ENCODE measurements at regions not wholly inside any gene's neighbourhood (a gene's known extent, or its start where the extent isn't known, plus 50 kb on each side); places are given as distances from the start of the nearest gene placed in this dataset.
"Not testable (repeated sequence)": the region's sequence is repeated elsewhere in the genome, so short reads cannot be mapped to it uniquely, and the experiment has no call there.

- no peak for DNase-seq (ENCODE audit: low read depth in 3 of 3, low spot score in 2 of 3)
Measured at GRCh38 chr12:73632661-73633060, 905.0 kb upstream of the ATXN7L3B start.

- DNase-seq (ENCODE audit: low read depth in 3 of 3, low spot score in 2 of 3): not testable (repeated sequence)
Measured at GRCh38 chr12:73639397-73639796, 898.2 kb upstream of the ATXN7L3B start.

- DNase-seq (ENCODE audit: low read depth in 3 of 3, low spot score in 2 of 3): no peak
Measured at GRCh38 chr12:73656375-73656774, 881.3 kb upstream of the ATXN7L3B start.

- DNase-seq (ENCODE audit: low read depth in 3 of 3, low spot score in 2 of 3): no peak
Measured at GRCh38 chr12:73659802-73660201, 877.8 kb upstream of the ATXN7L3B start.

GRCh38 chr12:73665193-73665592 lies 872.4 kb upstream of the ATXN7L3B start:
- DNase-seq (ENCODE audit: low read depth in 3 of 3, low spot score in 2 of 3): no peak

- not testable (repeated sequence) for DNase-seq (ENCODE audit: low read depth in 3 of 3, low spot score in 2 of 3)
Measured at GRCh38 chr12:73671550-73671949, 866.1 kb upstream of the ATXN7L3B start.

GRCh38 chr12:73677520-73678291 lies 859.9 kb upstream of the ATXN7L3B start:
- DNase-seq (ENCODE audit: low read depth in 3 of 3, low spot score in 2 of 3): no peak

GRCh38 chr12:73678335-73678734 lies 859.3 kb upstream of the ATXN7L3B start:
- DNase-seq (ENCODE audit: low read depth in 3 of 3, low spot score in 2 of 3): no peak

- DNase-seq (ENCODE audit: low read depth in 3 of 3, low spot score in 2 of 3): no peak
Measured at GRCh38 chr12:73699318-73699717, 838.3 kb upstream of the ATXN7L3B start.

GRCh38 chr12:73714655-73715054 lies 823.0 kb upstream of the ATXN7L3B start:
- no peak for DNase-seq (ENCODE audit: low read depth in 3 of 3, low spot score in 2 of 3)

GRCh38 chr12:73716143-73716542 lies 821.5 kb upstream of the ATXN7L3B start:
- DNase-seq (ENCODE audit: low read depth in 3 of 3, low spot score in 2 of 3): not testable (repeated sequence)

GRCh38 chr12:73719223-73719622 lies 818.4 kb upstream of the ATXN7L3B start:
- no peak for DNase-seq (ENCODE audit: low read depth in 3 of 3, low spot score in 2 of 3)

GRCh38 chr12:73726881-73727280 lies 810.8 kb upstream of the ATXN7L3B start:
- no peak for DNase-seq (ENCODE audit: low read depth in 3 of 3, low spot score in 2 of 3)

GRCh38 chr12:73731658-73732057 lies 806.0 kb upstream of the ATXN7L3B start:
- DNase-seq (ENCODE audit: low read depth in 3 of 3, low spot score in 2 of 3): no peak

GRCh38 chr12:73769337-73769736 lies 768.3 kb upstream of the ATXN7L3B start:
- no peak for DNase-seq (ENCODE audit: low read depth in 3 of 3, low spot score in 2 of 3)

GRCh38 chr12:73798523-73798922 lies 739.1 kb upstream of the ATXN7L3B start:
- DNase-seq (ENCODE audit: low read depth in 3 of 3, low spot score in 2 of 3): no peak

- no peak for DNase-seq (ENCODE audit: low read depth in 3 of 3, low spot score in 2 of 3)
Measured at GRCh38 chr12:73815072-73815645, 722.5 kb upstream of the ATXN7L3B start.

- DNase-seq (ENCODE audit: low read depth in 3 of 3, low spot score in 2 of 3): no peak
Measured at GRCh38 chr12:73817161-73817560, 720.5 kb upstream of the ATXN7L3B start.

- DNase-seq (ENCODE audit: low read depth in 3 of 3, low spot score in 2 of 3): no peak
Measured at GRCh38 chr12:73833746-73834145, 703.9 kb upstream of the ATXN7L3B start.

- DNase-seq (ENCODE audit: low read depth in 3 of 3, low spot score in 2 of 3): no peak
Measured at GRCh38 chr12:73841963-73842362, 695.7 kb upstream of the ATXN7L3B start.

GRCh38 chr12:73863546-73863945 lies 674.1 kb upstream of the ATXN7L3B start:
- no peak for DNase-seq (ENCODE audit: low read depth in 3 of 3, low spot score in 2 of 3)

- no peak for DNase-seq (ENCODE audit: low read depth in 3 of 3, low spot score in 2 of 3)
Measured at GRCh38 chr12:73867147-73867546, 670.5 kb upstream of the ATXN7L3B start.
